ENCODE measurements at regions not wholly inside any gene's neighbourhood (a gene's known extent, or its start where the extent isn't known, plus 50 kb on each side); places are given as distances from the start of the nearest gene placed in this dataset.
"Not testable (repeated sequence)": the region's sequence is repeated elsewhere in the genome, so short reads cannot be mapped to it uniquely, and the experiment has no call there.

GRCh38 chr7:112942981-112943380 is 143.6 kb downstream of the GPR85 start:
- peak overlapping the region; percentile 34 for H3K27ac ChIP-seq
- H3K4me2 ChIP-seq, result no peak overlapping the region
- DNase-seq (ENCODE audit: low spot score), result no peak
- 57% methylated on average over 1 of the region's 1 CpG for WGBS (ENCODE audit: low lambda C conversion rate, missing lambda C conversion rate)
- H3K27me3 ChIP-seq, result no peaks in the 10 kb centered on the region
- TF ChIP-seq EZH2 (IDR thresholded peaks at IDR 0.05; ENCODE audit: borderline replicate concordance) (no peak), CTCF (IDR thresholded peaks at IDR 0.05; ENCODE audit: poor library complexity) (no peak), EZH2phosphoT487 (IDR thresholded peaks at IDR 0.05; ENCODE audit: low read depth, severe bottlenecking, unreplicated experiment) (no peak)
- no peaks in the 10 kb centered on the region for H3K9me2 ChIP-seq (replicated peaks; ENCODE audit: insufficient read depth)
- H2AFZ ChIP-seq, result no peak overlapping the region
- no peaks in the 10 kb centered on the region for H3K9me3 ChIP-seq (ENCODE audit: low read depth)
- H4K20me1 ChIP-seq (ENCODE audit: insufficient read depth, poor library complexity, severe bottlenecking), result peaks cover 3% of the 10 kb centered on the region
- peaks cover 13% of the 10 kb centered on the region for H3K79me2 ChIP-seq
- H3K36me3 ChIP-seq (replicated peaks; ENCODE audit: insufficient read depth, low read depth), result no peaks in the 10 kb centered on the region
- H3K4me3 ChIP-seq, result no peak overlapping the region
- H3K4me1 ChIP-seq (ENCODE audit: insufficient read depth), result peaks cover 1% of the 10 kb centered on the region

GRCh38 chr7:112942125-112942524 is 144.5 kb downstream of the GPR85 start:
- not testable (repeated sequence) for H3K4me3 ChIP-seq; H3K27me3 ChIP-seq; H3K9me3 ChIP-seq (ENCODE audit: low read depth); H3K27ac ChIP-seq; H3K9me2 ChIP-seq (replicated peaks; ENCODE audit: insufficient read depth); H3K36me3 ChIP-seq (replicated peaks; ENCODE audit: insufficient read depth, low read depth); H2AFZ ChIP-seq; H4K20me1 ChIP-seq (ENCODE audit: insufficient read depth, poor library complexity, severe bottlenecking); DNase-seq (ENCODE audit: low spot score); H3K4me1 ChIP-seq (ENCODE audit: insufficient read depth); H3K4me2 ChIP-seq
- 96% methylated on average over 6 of the region's 6 CpGs for WGBS (ENCODE audit: low lambda C conversion rate, missing lambda C conversion rate)
- peaks cover 21% of the 10 kb centered on the region for H3K79me2 ChIP-seq

- WGBS (ENCODE audit: low lambda C conversion rate, missing lambda C conversion rate), result 14% methylated on average over 8 of the region's 8 CpGs
- Histone ChIP-seq H3K27ac (peak overlapping the region; percentile 86), H3K4me2 (peak overlapping the region; percentile 77), H3K4me3 (peak overlapping the region; percentile 35), H3K9me3 (ENCODE audit: low read depth) (no peaks in the 10 kb centered on the region), H3K79me2 (peaks cover 39% of the 10 kb centered on the region), H3K9me2 (replicated peaks; ENCODE audit: insufficient read depth) (no peaks in the 10 kb centered on the region), H2AFZ (peak overlapping the region; percentile 98), H3K4me1 (ENCODE audit: insufficient read depth) (peaks cover 11% of the 10 kb centered on the region), H3K36me3 (replicated peaks; ENCODE audit: insufficient read depth, low read depth) (no peaks in the 10 kb centered on the region), H3K27me3 (no peaks in the 10 kb centered on the region), H4K20me1 (ENCODE audit: insufficient read depth, poor library complexity, severe bottlenecking) (peaks cover 6% of the 10 kb centered on the region)
- no peak for TF ChIP-seq EZH2phosphoT487 (IDR thresholded peaks at IDR 0.05; ENCODE audit: low read depth, severe bottlenecking, unreplicated experiment)
- DNase-seq (ENCODE audit: low spot score), result no peak
Observed at GRCh38 chr7:112940314-112940732, 146.3 kb downstream of the GPR85 start.

GRCh38 chr7:112939574-112940313 is 146.9 kb downstream of the GPR85 start:
- Histone ChIP-seq H3K9me2 (replicated peaks; ENCODE audit: insufficient read depth) (no peaks in the 10 kb centered on the region), H2AFZ (peak overlapping the region; percentile 98), H3K4me3 (peak overlapping the region; percentile 80)

More at GRCh38 chr7:112939574-112940313, 146.9 kb downstream of the GPR85 start:
- Histone ChIP-seq H3K27ac (peak overlapping the region; percentile 86), H3K4me2 (peak overlapping the region; percentile 77), H3K36me3 (replicated peaks; ENCODE audit: insufficient read depth, low read depth) (no peaks in the 10 kb centered on the region), H3K27me3 (no peaks in the 10 kb centered on the region), H4K20me1 (ENCODE audit: insufficient read depth, poor library complexity, severe bottlenecking) (peaks cover 6% of the 10 kb centered on the region), H3K79me2 (peaks cover 45% of the 10 kb centered on the region), H3K9me3 (ENCODE audit: low read depth) (no peaks in the 10 kb centered on the region), H3K4me1 (ENCODE audit: insufficient read depth) (peaks cover 11% of the 10 kb centered on the region)
- peak; percentile 3 for TF ChIP-seq CTCF (IDR thresholded peaks at IDR 0.05; ENCODE audit: poor library complexity)
- TF ChIP-seq EZH2 (IDR thresholded peaks at IDR 0.05; ENCODE audit: borderline replicate concordance), result no peak
- WGBS (ENCODE audit: low lambda C conversion rate, missing lambda C conversion rate), result 0% methylated on average over 43 of the region's 55 CpGs
- peak; percentile 100 for DNase-seq (ENCODE audit: low spot score)

All from hepatocyte (in vitro differentiated cells).